HG03060 (cell line): ENCODE measurements at regions not wholly inside any gene's neighbourhood (a gene's known extent, or its start where the extent isn't known, plus 50 kb on each side); places are given as distances from the start of the nearest gene placed in this dataset.

Source experiments
- ATAC-seq: cut with Tn5 transposase; IDR thresholded peaks from one replicate; pipeline ENCODE4 v1.9.1; 2021; ENCODE audit warnings: low read depth, moderate number of reproducible peaks; ENCODE audit not compliant: unreplicated experiment

DNA sequence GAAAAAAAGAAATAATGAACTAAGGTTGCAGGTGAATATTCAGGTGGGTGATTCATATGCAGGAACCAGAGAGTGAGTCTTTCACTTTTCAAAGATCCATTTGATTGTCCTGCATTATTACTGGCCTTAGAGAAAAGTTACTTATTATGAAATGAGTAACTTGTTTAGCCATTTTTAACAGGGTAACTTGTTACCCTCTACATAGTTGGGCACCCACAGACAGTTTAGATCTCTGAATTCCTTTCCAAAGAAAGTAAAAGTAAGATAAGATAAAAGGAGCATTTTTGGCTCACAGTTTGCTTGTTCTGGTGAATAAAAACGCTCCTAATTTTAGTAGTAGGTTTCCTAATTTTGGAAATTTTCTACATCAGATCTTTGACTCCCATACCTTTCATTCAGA lies 54.1 kb upstream of the DAB2 start:
- ATAC-seq: no peak

DNA sequence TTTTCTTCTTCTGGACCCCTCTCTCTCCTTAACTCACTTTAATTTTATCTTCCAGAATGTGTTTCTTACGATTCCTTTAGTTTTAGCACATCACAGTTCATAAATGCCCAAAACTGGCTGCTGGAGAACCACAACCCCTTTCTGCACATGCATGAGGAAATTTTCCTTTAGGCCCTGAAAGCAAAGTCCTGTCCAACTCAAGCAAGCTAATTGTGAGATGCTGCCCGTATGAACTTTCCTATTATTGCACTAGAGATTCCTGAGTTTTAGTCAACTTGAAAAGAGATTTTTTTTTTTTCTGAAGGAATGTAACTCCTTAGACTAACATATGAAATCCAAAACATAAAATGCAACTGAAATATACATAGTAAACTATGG lies 52.1 kb upstream of the DAB2 start:
- no peak for ATAC-seq

DNA sequence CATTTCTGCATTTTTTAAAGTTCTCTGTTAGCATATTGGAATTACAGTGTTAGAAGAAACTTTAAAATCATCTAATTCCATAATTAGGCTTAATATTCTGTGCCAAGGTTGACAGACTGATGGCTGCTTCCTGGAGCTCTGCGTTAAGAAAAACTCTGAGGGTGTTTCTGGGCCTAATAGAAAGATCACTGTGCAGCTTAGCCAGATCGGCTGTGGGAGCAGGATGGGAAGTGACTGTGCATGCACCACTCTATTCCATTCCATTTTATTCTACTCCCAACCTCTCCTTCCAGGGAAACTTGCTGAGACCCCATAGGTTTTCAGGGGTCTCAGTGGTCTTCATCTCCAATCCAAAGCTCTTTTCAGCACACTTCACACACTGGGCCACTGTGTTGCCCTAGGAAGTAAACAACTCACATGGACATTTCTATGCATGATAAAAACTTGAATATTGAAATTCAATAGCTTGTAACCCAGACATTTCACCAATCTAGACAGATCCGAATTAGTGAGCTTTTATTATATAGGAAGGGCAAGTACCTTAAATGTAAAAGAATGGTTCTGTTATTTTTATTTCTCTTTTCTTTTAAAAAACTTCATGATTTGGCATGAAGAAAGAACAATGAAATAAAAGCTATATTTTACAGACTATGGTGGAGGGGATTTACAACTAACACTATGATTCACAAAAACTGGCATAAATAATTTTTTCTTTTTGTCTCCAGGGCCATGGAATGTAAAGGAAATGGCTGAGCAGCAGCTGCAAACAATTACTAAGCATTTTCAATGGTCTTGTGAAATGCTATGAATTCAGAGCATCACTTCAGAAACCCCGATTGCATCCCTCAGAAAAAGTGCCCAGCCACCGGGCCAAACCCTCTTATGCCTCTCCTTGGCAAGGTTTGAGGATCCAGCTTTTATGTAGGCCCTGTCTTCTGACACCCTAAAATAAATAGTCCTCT lies 51.4 kb upstream of the DAB2 start:
- no peak for ATAC-seq

DNA sequence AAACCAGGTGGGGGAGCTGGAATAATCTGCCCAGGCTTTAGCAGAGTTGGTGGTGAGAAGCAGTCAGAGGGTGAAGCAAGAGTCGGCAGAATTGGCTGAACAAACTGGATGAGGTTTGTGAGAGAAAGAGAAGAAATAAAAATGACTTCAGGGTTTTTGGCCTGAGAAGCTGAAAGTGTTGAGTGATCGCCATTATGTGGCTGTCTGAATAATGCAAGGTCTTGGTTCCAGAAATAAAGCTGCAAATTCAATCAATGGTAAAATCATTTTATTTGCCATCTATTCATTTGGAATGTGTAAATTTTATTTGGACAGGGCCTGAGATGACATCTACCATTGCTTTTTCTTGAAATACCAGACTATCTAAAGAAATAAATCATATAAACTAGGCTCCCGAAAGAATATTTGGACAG lies 50.4 kb upstream of the DAB2 start:
- ATAC-seq: no peak
